SK-N-MC (cell line): ENCODE measurements at regions not wholly inside any gene's neighbourhood (a gene's known extent, or its start where the extent isn't known, plus 50 kb on each side); places are given as distances from the start of the nearest gene placed in this dataset.

Experiments
- EZH2 ChIP-seq: fragments of 200-600 bp; sonication (generic); IDR thresholded peaks from one replicate; pipeline ENCODE4 v1.6.1; 2017; ENCODE audit warnings: antibody characterized with exemption
- POLR2AphosphoS5 ChIP-seq: IDR thresholded peaks from 2 replicates; pipeline ENCODE4 v1.6.1; 2012; ENCODE audit warnings: mild to moderate bottlenecking, low read depth, low read length, borderline replicate concordance

DNA sequence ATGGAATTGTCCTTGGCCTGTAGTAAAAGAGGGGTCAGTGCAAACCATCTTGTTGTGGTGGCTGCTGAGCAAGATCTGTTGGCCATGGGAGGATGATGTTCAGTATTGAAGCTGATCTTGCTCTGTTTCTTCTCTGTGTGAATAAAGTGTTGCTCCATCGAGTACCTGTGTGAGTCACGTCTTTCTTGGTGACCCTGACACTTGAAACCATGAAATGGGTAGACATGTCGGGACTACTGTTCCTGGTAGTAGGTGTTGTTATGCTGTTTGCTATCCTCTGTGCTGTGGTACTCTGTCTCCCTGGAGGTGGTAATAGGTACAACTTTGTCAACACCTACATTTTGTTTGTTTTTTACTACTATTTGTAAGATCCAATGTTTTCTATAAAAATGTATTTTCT lies 330.6 kb downstream of the MDFIC start:
- TF ChIP-seq EZH2 (no peak), POLR2AphosphoS5 (no peak)
